Ectodermal cell (in vitro differentiated cells): ENCODE measurements at regions not wholly inside any gene's neighbourhood (a gene's known extent, or its start where the extent isn't known, plus 50 kb on each side); places are given as distances from the start of the nearest gene placed in this dataset.

Experiments
- H3K27ac ChIP-seq: 2 replicates; pipeline ENCODE4 v1.7.0; 2013; ENCODE audit warnings: mild to moderate bottlenecking, low read depth, low read length; ENCODE audit not compliant: insufficient read depth, poor library complexity, severe bottlenecking
- H3K27me3 ChIP-seq: 2 replicates; pipeline ENCODE4 v1.7.0; 2013; ENCODE audit warnings: mild to moderate bottlenecking, low read length; ENCODE audit not compliant: insufficient read depth, control insufficient read depth, poor library complexity, severe bottlenecking
- H3K36me3 ChIP-seq: one replicate; pipeline ENCODE4 v1.7.0; 2013; ENCODE audit warnings: low read length; ENCODE audit not compliant: control insufficient read depth, insufficient read depth
- H3K4me1 ChIP-seq: one replicate; pipeline ENCODE4 v1.7.0; 2013; ENCODE audit warnings: low read length; ENCODE audit not compliant: control insufficient read depth, insufficient read depth
- H3K4me3 ChIP-seq: 2 replicates; pipeline ENCODE4 v1.7.0; 2013; ENCODE audit warnings: low read depth, low read length, control low read depth; ENCODE audit not compliant: insufficient read depth
- H3K9me3 ChIP-seq: 2 replicates; pipeline ENCODE4 v1.7.0; 2013; ENCODE audit warnings: mild to moderate bottlenecking, low read length, moderate library complexity; ENCODE audit not compliant: control insufficient read depth
- WGBS, 2 experiments: methylation state at CpG; one replicate each; pipeline ENCODE4 v1.1.7; 2013; ENCODE audit warnings: missing lambda C conversion rate in 2 of 2; 5-methylcytosine and 5-hydroxymethylcytosine counted together

- H3K36me3 ChIP-seq = no peaks in the 10 kb centered on the region
- H3K4me1 ChIP-seq = no peaks in the 10 kb centered on the region
- no peaks in the 10 kb centered on the region for H3K27me3 ChIP-seq
- H3K4me3 ChIP-seq = no peak overlapping the region
- 100% methylated on average over 1 of the region's 2 CpGs for WGBS, 2 experiments
- H3K9me3 ChIP-seq = no peaks in the 10 kb centered on the region
- H3K27ac ChIP-seq = no peak overlapping the region
Observed at GRCh38 chr4:62835631-62836030, 1573.6 kb downstream of the TECRL start.

DNA sequence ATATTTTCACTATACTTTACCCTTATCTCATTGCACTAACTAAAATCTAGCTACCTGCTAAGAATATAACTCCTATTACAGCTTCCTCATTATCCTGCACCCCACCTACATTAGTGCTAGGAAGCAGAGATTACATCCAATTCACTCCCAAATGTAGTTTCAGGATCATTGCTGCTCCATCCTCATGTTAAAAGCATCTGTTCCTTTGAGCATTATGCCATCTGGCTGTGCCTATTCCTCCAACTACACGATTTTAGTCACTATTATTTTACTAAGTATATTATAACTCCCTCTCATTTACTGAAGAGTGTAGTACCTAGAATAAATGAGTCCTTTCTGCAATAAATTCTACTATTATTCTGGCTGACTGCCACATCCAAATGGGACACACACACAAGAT is 1586.9 kb downstream of the TECRL start:
- H3K27ac ChIP-seq = no peak overlapping the region
- WGBS, 2 experiments = 67 to 88% methylated on average over 1 of the region's 1 CpG
- H3K9me3 ChIP-seq = no peaks in the 10 kb centered on the region
- H3K4me1 ChIP-seq = no peaks in the 10 kb centered on the region
- H3K36me3 ChIP-seq = no peaks in the 10 kb centered on the region
- H3K4me3 ChIP-seq = no peak overlapping the region
- H3K27me3 ChIP-seq = no peaks in the 10 kb centered on the region

- H3K27ac ChIP-seq = no peak overlapping the region
- no peaks in the 10 kb centered on the region for H3K27me3 ChIP-seq
- H3K36me3 ChIP-seq = no peaks in the 10 kb centered on the region
- no peak overlapping the region for H3K4me3 ChIP-seq
- H3K9me3 ChIP-seq = no peaks in the 10 kb centered on the region
- WGBS, 2 experiments = 89 to 92% methylated on average over 25 of the region's 25 CpGs
- no peaks in the 10 kb centered on the region for H3K4me1 ChIP-seq
Observed at GRCh38 chr4:62816566-62816965, 1592.7 kb downstream of the TECRL start.

DNA sequence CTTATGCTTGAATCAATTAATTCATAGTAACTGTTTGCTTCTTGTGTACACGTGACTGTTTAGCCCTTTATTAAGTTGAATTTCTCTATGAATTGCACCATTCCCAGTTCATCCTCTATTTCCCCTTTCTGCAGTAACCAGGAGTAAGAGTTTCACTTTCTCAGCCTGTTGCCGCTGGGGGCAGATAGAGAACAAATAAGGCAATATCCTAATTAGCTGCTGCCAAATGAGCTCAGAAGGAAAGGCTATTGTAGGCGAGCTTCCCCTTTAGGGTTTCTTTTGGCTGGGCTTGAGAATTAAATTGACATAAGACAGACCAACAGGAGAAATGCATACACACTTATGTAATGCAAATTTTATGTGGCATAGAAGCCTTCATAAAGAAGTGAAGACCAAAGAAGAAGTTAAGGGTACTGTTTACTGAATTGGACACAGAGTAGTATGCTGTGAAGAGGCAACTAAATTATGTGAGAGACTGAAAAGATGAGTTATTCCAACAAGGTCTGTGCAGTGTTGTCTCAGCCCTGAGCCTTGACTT is 1594.7 kb downstream of the TECRL start:
- WGBS, 2 experiments = 57 to 67% methylated on average over 3 of the region's 3 CpGs

GRCh38 chr4:62806816-62807215 is 1602.4 kb downstream of the TECRL start:
- WGBS, 2 experiments = 93 to 94% methylated on average over 5 of the region's 5 CpGs
- Histone ChIP-seq H3K9me3 (no peaks in the 10 kb centered on the region), H3K27ac (no peak overlapping the region), H3K27me3 (no peaks in the 10 kb centered on the region), H3K4me1 (no peaks in the 10 kb centered on the region), H3K4me3 (no peak overlapping the region), H3K36me3 (no peaks in the 10 kb centered on the region)

More for the DNA sequence above, 1594.7 kb downstream of the TECRL start:
- H3K27me3 ChIP-seq = no peaks in the 10 kb centered on the region
- H3K9me3 ChIP-seq = no peaks in the 10 kb centered on the region
- no peak overlapping the region for H3K4me3 ChIP-seq
- H3K4me1 ChIP-seq = no peaks in the 10 kb centered on the region
- H3K36me3 ChIP-seq = no peaks in the 10 kb centered on the region
- H3K27ac ChIP-seq = no peak overlapping the region

- WGBS, 2 experiments = 80 to 90% methylated on average over 1 of the region's 2 CpGs
- Histone ChIP-seq H3K9me3 (no peaks in the 10 kb centered on the region), H3K36me3 (no peaks in the 10 kb centered on the region), H3K27ac (no peak overlapping the region), H3K4me3 (no peak overlapping the region), H3K27me3 (no peaks in the 10 kb centered on the region), H3K4me1 (no peaks in the 10 kb centered on the region)
Observed at GRCh38 chr4:62804075-62804474, 1603.9 kb downstream of the ADGRL3 start.

GRCh38 chr4:62797221-62797620 is 1597.1 kb downstream of the ADGRL3 start:
- no CpG with 5 or more reads among the region's 1 CpG for whole genome bisulfite sequencing, 2 experiments

DNA sequence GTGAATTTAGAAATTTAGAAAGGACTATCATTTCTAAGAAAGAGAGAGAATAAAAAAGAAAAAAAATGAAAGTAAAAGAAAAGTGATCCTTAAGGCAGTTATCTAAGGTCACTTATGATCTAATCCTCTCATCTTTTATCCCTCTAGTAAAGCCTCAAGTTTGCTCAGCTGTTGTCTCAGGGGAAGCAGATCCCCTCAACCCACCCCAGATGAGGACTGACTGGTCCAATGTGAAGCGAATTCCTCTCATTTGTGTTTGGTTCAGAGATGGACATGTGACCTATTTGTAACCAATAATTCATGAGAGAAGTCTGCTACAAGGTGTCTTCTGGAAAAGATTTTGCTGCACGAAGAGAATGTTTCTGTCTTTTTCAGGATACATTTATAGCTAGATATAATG is 1591.3 kb downstream of the ADGRL3 start:
- Histone ChIP-seq H3K4me1 (no peaks in the 10 kb centered on the region), H3K36me3 (no peaks in the 10 kb centered on the region), H3K27ac (no peak overlapping the region), H3K9me3 (no peaks in the 10 kb centered on the region), H3K27me3 (no peaks in the 10 kb centered on the region), H3K4me3 (no peak overlapping the region)
- 86 to 94% methylated on average over 2 of the region's 2 CpGs for WGBS, 2 experiments

More at GRCh38 chr4:62797221-62797620, 1597.1 kb downstream of the ADGRL3 start:
- Histone ChIP-seq H3K27me3 (no peaks in the 10 kb centered on the region), H3K4me3 (no peak overlapping the region), H3K27ac (no peak overlapping the region), H3K9me3 (no peaks in the 10 kb centered on the region), H3K4me1 (no peaks in the 10 kb centered on the region), H3K36me3 (no peaks in the 10 kb centered on the region)

GRCh38 chr4:62771983-62772557 is 1571.9 kb downstream of the ADGRL3 start:
- 84 to 87% methylated on average over 9 of the region's 9 CpGs for WGBS, 2 experiments
- Histone ChIP-seq H3K27me3 (no peaks in the 10 kb centered on the region), H3K4me3 (no peak overlapping the region), H3K9me3 (no peaks in the 10 kb centered on the region), H3K4me1 (no peaks in the 10 kb centered on the region), H3K27ac (no peak overlapping the region), H3K36me3 (no peaks in the 10 kb centered on the region)

- no peaks in the 10 kb centered on the region for H3K4me1 ChIP-seq
- H3K27me3 ChIP-seq = no peaks in the 10 kb centered on the region
- no peaks in the 10 kb centered on the region for H3K36me3 ChIP-seq
- no peak overlapping the region for H3K4me3 ChIP-seq
- H3K27ac ChIP-seq = no peak overlapping the region
- H3K9me3 ChIP-seq = no peaks in the 10 kb centered on the region
- WGBS, 2 experiments = 89 to 98% methylated on average over 5 to 6 of the region's 6 CpGs
Observed at GRCh38 chr4:62740296-62740695, 1540.2 kb downstream of the ADGRL3 start.
